Gastroesophageal sphincter (tissue), 3 donors: ENCODE measurements at regions not wholly inside any gene's neighbourhood (a gene's known extent, or its start where the extent isn't known, plus 50 kb on each side); places are given as distances from the start of the nearest gene placed in this dataset.

ENCODE experiments used
- EP300 ChIP-seq: sonication (generic); formaldehyde crosslinking; IDR thresholded peaks from one replicate; pipeline ENCODE4 v1.6.1; 2017; ENCODE audit warnings: antibody characterized with exemption, mild to moderate bottlenecking
- POLR2A ChIP-seq, 2 donors: fragments of 450-650 bp; IDR thresholded peaks; one replicate each; pipeline ENCODE4 v1.6.1; 2017; ENCODE audit warnings: antibody characterized with exemption in 2 of 2, mild to moderate bottlenecking in 2 of 2, moderate library complexity in 1 of 2
- POLR2AphosphoS5 ChIP-seq: sonication (generic); formaldehyde crosslinking; IDR thresholded peaks from one replicate; pipeline ENCODE4 v1.6.1; 2017; ENCODE audit warnings: antibody characterized with exemption
- TF ChIP-seq, protein P1 (sequence below), 4 experiments: fragments of 200-600 bp in 2 of 4; fragments of 450-650 bp in 2 of 4; sonication (generic) in 1 of 4; IDR thresholded peaks; one replicate each; pipeline ENCODE4 v1.5.1; 2017 to 2019; ENCODE audit warnings: antibody characterized with exemption in 4 of 4, mild to moderate bottlenecking in 2 of 4, moderate library complexity in 2 of 4

DNA sequence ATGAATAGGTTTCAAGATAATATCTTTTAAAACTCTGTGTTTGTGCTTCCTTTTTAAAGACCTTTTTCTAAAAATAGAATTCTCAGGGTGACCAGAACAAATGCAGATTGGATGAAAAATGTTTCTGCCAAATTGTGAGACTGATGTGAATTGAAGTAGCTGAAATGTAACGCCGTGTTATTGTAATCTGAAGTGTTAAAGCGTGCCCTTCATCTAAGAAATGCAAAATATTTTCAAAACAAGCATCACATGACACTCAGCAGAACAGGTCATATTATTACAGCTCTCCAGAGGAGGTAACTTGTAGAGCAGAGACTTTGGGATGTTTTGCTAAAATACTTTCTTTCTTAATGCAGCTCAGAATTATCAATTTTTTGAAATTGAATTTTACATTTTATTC lies 90.0 kb upstream of the PLEKHA5 start:
- TF ChIP-seq, protein P1, sequence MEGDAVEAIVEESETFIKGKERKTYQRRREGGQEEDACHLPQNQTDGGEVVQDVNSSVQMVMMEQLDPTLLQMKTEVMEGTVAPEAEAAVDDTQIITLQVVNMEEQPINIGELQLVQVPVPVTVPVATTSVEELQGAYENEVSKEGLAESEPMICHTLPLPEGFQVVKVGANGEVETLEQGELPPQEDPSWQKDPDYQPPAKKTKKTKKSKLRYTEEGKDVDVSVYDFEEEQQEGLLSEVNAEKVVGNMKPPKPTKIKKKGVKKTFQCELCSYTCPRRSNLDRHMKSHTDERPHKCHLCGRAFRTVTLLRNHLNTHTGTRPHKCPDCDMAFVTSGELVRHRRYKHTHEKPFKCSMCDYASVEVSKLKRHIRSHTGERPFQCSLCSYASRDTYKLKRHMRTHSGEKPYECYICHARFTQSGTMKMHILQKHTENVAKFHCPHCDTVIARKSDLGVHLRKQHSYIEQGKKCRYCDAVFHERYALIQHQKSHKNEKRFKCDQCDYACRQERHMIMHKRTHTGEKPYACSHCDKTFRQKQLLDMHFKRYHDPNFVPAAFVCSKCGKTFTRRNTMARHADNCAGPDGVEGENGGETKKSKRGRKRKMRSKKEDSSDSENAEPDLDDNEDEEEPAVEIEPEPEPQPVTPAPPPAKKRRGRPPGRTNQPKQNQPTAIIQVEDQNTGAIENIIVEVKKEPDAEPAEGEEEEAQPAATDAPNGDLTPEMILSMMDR (IDR thresholded peaks at IDR 0.05): no peak
- TF ChIP-seq POLR2A (IDR thresholded peaks at IDR 0.05) (no peak), EP300 (no peak), POLR2AphosphoS5 (no peak)
